BLaER1 (cell line): ENCODE measurements at regions not wholly inside any gene's neighbourhood (a gene's known extent, or its start where the extent isn't known, plus 50 kb on each side); places are given as distances from the start of the nearest gene placed in this dataset.
A peak's percentile ranks its signal among the peaks of the same experiment; 100 is the strongest.

ENCODE experiments used
- H3K27ac ChIP-seq: shearing (Covaris generic); formaldehyde crosslinking; 2 replicates; pipeline ENCODE4 v1.8.1; 2022
- H3K27me3 ChIP-seq: shearing (Covaris generic); formaldehyde crosslinking; 2 replicates; pipeline ENCODE4 v1.8.1; 2022
- H3K36me3 ChIP-seq: shearing (Covaris generic); formaldehyde crosslinking; 2 replicates; pipeline ENCODE4 v1.8.1; 2022
- H3K4me1 ChIP-seq: shearing (Covaris generic); formaldehyde crosslinking; 2 replicates; pipeline ENCODE4 v1.8.1; 2022
- H3K4me2 ChIP-seq: shearing (Covaris generic); formaldehyde crosslinking; 2 replicates; pipeline ENCODE4 v1.8.1; 2022
- H3K4me3 ChIP-seq: shearing (Covaris generic); formaldehyde crosslinking; 2 replicates; pipeline ENCODE4 v1.8.1; 2022
- H3K9ac ChIP-seq: shearing (Covaris generic); formaldehyde crosslinking; 2 replicates; pipeline ENCODE4 v1.8.1; 2022
- H3K9me3 ChIP-seq: shearing (Covaris generic); formaldehyde crosslinking; 2 replicates; pipeline ENCODE4 v1.8.1; 2022
- H4K20me1 ChIP-seq: shearing (Covaris generic); formaldehyde crosslinking; 2 replicates; pipeline ENCODE4 v1.8.1; 2022
- Cebpa-rat ChIP-seq: shearing (Covaris generic); IDR thresholded peaks from 2 replicates; pipeline ENCODE4 v1.8.1; 2022

- no peak for TF ChIP-seq Cebpa-rat
- H3K4me1 ChIP-seq, result peaks cover 6% of the 10 kb centered on the region
- no peaks in the 10 kb centered on the region for H3K27me3 ChIP-seq
- no peak overlapping the region for H3K9ac ChIP-seq
- no peak overlapping the region for H3K27ac ChIP-seq
- H4K20me1 ChIP-seq, result no peaks in the 10 kb centered on the region
- no peaks in the 10 kb centered on the region for H3K9me3 ChIP-seq
- H3K36me3 ChIP-seq, result no peaks in the 10 kb centered on the region
- no peak overlapping the region for H3K4me3 ChIP-seq
- no peak overlapping the region for H3K4me2 ChIP-seq
These were observed 214.3 kb upstream of the CDKN3 start for GRCh38 chr14:54182419-54183045.

DNA sequence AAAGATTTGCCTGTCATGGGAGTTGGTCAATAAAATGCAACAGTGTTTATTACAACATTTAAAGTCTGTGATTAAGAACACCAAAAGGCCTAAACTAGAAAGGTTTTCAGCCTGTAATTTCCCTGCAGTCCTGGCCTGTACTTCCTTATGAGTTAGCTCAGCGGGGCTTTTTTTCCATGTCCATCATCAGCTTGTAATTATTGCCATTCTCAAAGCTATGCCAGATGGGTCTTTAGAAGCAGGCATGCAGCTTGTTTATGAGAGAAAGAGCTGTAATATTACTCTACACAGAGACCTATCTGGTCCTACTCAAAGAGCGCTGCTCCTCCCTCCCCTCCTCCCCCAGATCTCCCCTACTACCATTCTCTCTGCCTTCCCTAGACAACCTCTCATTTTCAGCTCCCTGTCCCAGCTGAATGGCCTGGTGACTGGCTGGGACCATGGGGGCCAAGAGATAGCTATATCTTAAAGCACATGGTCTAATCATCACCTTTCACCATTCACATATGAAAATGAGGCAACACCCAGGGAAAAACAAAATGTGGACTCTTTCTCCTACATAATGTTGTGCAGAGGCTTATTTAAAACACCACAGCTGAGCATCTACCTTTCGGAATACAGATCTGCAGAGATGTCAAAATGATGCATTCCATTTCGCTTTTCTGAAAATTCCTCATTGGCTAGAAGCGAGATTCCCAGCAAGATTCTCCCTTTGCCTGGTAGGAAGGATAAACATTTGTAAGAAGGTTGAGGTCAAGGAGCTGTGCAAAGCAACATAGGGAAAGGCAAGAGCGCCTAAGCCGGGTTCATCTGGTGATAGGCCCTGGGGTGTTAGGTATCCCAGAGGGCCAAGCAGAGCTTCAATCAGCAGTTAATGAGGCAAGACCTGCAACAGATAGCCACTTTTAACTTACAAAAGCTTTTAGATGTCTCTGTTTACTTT lies 209.7 kb upstream of the CDKN3 start:
- H3K4me2 ChIP-seq, result no peak overlapping the region
- no peak for TF ChIP-seq Cebpa-rat
- H3K9me3 ChIP-seq, result no peaks in the 10 kb centered on the region
- peaks cover 11% of the 10 kb centered on the region for H3K4me1 ChIP-seq
- no peaks in the 10 kb centered on the region for H3K36me3 ChIP-seq
- H3K27ac ChIP-seq, result no peak overlapping the region
- H3K9ac ChIP-seq, result no peak overlapping the region
- H3K4me3 ChIP-seq, result no peak overlapping the region
- H4K20me1 ChIP-seq, result no peaks in the 10 kb centered on the region
- H3K27me3 ChIP-seq, result no peaks in the 10 kb centered on the region

- TF ChIP-seq Cebpa-rat, result no peak
- H3K9me3 ChIP-seq, result no peaks in the 10 kb centered on the region
- no peaks in the 10 kb centered on the region for H4K20me1 ChIP-seq
- no peak overlapping the region for H3K27ac ChIP-seq
- no peak overlapping the region for H3K9ac ChIP-seq
- H3K4me2 ChIP-seq, result no peak overlapping the region
- no peak overlapping the region for H3K4me3 ChIP-seq
- H3K27me3 ChIP-seq, result no peaks in the 10 kb centered on the region
- H3K4me1 ChIP-seq, result peaks cover 11% of the 10 kb centered on the region
- no peaks in the 10 kb centered on the region for H3K36me3 ChIP-seq
These were observed 208.6 kb upstream of the CDKN3 start for GRCh38 chr14:54188064-54188666.

DNA sequence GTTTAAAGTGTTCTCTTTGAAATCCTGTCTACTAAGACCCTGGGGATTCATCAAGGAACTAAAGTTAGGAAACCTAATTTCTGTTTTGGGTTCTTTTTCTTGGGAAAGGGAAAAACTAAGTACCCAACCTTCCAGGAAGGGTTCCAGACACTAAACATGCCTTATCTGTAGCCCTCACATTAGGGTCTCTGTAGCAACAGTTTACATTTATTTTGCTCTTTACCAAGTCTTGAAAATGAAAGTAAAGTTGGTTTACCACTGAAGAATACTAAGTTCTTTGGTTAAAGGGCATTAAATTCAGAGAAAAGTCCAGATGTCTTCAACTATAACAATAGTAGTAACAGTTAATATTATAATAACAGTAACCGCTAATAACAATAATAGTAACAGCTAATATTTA lies 207.5 kb upstream of the CDKN3 start:
- Histone ChIP-seq H3K27me3 (no peaks in the 10 kb centered on the region), H3K4me3 (no peak overlapping the region), H3K27ac (no peak overlapping the region), H3K9me3 (no peaks in the 10 kb centered on the region), H3K9ac (no peak overlapping the region), H4K20me1 (no peaks in the 10 kb centered on the region), H3K36me3 (no peaks in the 10 kb centered on the region), H3K4me1 (peaks cover 11% of the 10 kb centered on the region), H3K4me2 (peak overlapping the region; percentile 34)
- TF ChIP-seq Cebpa-rat, result no peak

GRCh38 chr14:54189748-54190354 lies 207.0 kb upstream of the CDKN3 start:
- peak overlapping the region; percentile 34 for H3K4me2 ChIP-seq
- H4K20me1 ChIP-seq, result no peaks in the 10 kb centered on the region
- H3K9me3 ChIP-seq, result no peaks in the 10 kb centered on the region
- no peak overlapping the region for H3K4me3 ChIP-seq
- H3K27me3 ChIP-seq, result no peaks in the 10 kb centered on the region
- no peak overlapping the region for H3K9ac ChIP-seq
- H3K4me1 ChIP-seq, result peaks cover 11% of the 10 kb centered on the region
- no peak overlapping the region for H3K27ac ChIP-seq
- no peak for TF ChIP-seq Cebpa-rat
- H3K36me3 ChIP-seq, result no peaks in the 10 kb centered on the region

- Histone ChIP-seq H4K20me1 (no peaks in the 10 kb centered on the region), H3K9me3 (no peaks in the 10 kb centered on the region), H3K4me2 (no peak overlapping the region), H3K4me3 (no peak overlapping the region), H3K27me3 (no peaks in the 10 kb centered on the region), H3K36me3 (no peaks in the 10 kb centered on the region), H3K9ac (no peak overlapping the region), H3K4me1 (peaks cover 11% of the 10 kb centered on the region), H3K27ac (no peak overlapping the region)
- TF ChIP-seq Cebpa-rat, result no peak
These were observed 205.0 kb upstream of the CDKN3 start for GRCh38 chr14:54191846-54192245.

DNA sequence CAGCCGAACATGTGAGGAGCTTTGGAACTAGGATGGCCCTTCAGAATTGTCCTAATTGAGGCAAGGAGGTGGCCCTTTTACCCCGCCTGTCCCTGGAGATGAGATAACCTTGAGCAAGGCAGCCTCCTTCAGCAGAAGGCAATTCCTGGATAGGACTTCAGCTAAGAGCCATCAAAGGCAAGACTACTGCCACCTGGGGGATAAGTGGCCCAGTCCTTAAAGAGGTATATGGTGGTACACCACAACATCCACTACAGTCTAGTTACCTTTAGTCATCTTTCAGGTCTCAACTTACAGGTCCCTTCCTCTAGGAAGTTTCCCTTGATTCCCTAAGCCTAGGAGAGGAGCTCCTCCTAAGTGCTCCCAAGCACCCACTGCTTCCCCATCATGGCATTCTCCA lies 204.2 kb upstream of the CDKN3 start:
- Histone ChIP-seq H3K4me3 (no peak overlapping the region), H3K9ac (no peak overlapping the region), H4K20me1 (no peaks in the 10 kb centered on the region), H3K27me3 (no peaks in the 10 kb centered on the region), H3K9me3 (no peaks in the 10 kb centered on the region), H3K36me3 (no peaks in the 10 kb centered on the region), H3K4me2 (no peak overlapping the region), H3K27ac (no peak overlapping the region), H3K4me1 (peaks cover 11% of the 10 kb centered on the region)
- TF ChIP-seq Cebpa-rat, result no peak

DNA sequence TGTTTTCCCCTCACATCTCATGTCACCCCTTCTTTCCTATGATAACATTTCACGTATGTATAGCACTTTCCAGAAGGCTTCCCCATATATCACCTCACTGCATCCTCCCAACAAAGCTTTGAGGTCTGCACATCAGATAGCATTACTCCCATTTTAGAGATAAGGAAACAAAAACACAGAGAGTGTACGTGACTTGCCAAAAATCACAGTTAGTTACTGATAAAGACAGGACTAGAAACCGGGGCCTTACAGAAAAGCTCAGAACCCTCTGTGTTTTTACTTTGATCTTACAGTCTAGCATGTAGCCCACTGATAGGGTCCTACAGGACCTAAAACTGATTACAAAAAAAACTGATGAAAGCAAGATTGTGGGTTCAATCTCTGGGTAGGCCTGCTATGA lies 202.9 kb upstream of the CDKN3 start:
- Histone ChIP-seq H3K36me3 (no peaks in the 10 kb centered on the region), H3K9ac (no peak overlapping the region), H3K4me2 (no peak overlapping the region), H3K27me3 (no peaks in the 10 kb centered on the region), H3K4me1 (peaks cover 11% of the 10 kb centered on the region), H3K4me3 (no peak overlapping the region), H3K9me3 (peaks cover 8% of the 10 kb centered on the region), H3K27ac (no peak overlapping the region), H4K20me1 (no peaks in the 10 kb centered on the region)
- TF ChIP-seq Cebpa-rat, result no peak

DNA sequence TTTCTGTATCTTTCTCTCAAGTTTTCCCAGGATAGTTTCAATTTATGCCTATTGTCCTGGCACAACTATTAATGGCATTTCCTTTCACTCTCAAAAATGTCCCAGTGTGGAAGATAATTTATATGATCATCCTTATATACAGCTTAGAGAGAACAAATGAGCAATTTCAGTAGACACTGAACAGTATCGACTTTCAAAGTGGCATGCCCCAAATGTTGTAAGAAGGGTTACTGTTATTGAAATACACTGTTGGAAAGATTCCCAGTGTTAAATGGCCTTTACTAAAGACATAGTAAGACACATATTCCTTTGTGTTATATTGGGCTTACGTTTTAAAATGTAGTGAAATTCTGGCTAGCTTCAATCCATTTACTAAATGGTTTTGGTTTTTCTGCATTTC lies 202.3 kb upstream of the CDKN3 start:
- no peaks in the 10 kb centered on the region for H4K20me1 ChIP-seq
- no peaks in the 10 kb centered on the region for H3K36me3 ChIP-seq
- peaks cover 10% of the 10 kb centered on the region for H3K9me3 ChIP-seq
- H3K27me3 ChIP-seq, result no peaks in the 10 kb centered on the region
- H3K4me1 ChIP-seq, result peaks cover 5% of the 10 kb centered on the region; the same call in 1 of the 2 replicates
- no peak overlapping the region for H3K4me2 ChIP-seq
- H3K4me3 ChIP-seq, result no peak overlapping the region
- TF ChIP-seq Cebpa-rat, result no peak
- no peak overlapping the region for H3K9ac ChIP-seq
- H3K27ac ChIP-seq, result no peak overlapping the region
